Islet precursor cell (in vitro differentiated cells): ENCODE measurements at regions not wholly inside any gene's neighbourhood (a gene's known extent, or its start where the extent isn't known, plus 50 kb on each side); places are given as distances from the start of the nearest gene placed in this dataset.
"Not testable (repeated sequence)": the region's sequence is repeated elsewhere in the genome, so short reads cannot be mapped to it uniquely, and the experiment has no call there.

Experiments
- DNase-seq: peaks from one replicate; pipeline ENCODE4 v3.0.0-alpha.2; 2018

DNA sequence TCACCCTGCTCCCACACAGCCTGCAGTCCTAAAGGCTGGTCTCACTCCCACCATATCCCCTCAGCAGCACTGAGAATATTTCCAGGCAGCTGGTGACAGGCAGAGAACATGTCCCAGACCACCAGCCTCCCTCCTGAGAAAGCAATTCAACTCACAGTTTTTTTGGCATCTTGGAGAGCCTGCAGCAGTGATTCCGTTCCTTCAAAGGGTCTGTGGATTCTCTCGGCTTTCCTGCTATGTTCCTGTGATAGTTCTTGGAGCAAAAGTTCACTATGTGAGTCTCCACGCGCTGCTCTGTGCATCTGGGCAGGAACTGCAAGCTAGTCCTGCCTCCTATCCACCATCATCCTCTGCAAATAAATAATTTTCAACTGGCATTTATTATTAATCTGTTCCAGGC, 448.3 kb upstream of the HSF2 start:
- DNase-seq = peak; percentile 66

DNA sequence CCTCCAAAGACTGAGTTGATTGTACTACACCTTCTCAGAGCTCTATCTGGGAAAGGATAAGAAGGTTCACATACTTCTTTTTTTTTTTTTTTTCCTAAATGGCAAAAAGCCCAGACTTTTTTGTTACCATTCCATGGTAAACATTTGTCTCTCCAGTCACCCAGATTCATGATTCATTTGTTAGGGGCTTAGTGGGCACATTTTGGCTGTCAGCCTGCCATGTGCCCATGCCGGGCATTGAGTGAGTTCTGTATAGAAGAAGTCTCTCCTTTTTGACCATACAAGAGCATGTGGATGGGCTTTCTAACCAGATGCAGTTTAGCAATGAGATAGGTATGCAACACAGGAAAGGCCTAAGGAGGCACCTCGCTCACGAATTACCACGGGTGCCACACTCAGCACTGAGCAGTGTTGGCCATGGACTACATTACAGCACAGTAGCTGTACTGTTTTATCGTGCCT, 447.5 kb upstream of the HSF2 start:
- DNase-seq = peak; percentile 64

DNA sequence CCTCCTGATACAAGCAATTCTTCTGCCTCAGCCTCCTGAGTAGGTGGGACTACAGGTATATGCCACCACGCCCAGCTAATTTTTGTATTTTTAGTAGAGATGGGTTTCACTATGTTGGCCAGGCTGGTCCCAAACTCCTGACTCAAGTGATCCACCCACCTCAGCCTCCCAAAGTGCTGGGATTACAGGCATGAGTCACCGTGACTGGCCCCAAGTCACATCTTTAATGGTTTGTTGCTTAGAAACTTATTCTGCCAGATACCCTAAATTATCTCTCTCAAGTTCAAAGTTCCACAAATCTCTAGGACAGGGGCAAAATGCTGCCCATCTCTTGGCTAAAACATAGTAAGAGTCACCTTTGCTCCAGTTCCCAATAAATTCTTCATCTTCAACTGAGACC, 444.1 kb upstream of the HSF2 start:
- not testable (repeated sequence) for DNase-seq

DNA sequence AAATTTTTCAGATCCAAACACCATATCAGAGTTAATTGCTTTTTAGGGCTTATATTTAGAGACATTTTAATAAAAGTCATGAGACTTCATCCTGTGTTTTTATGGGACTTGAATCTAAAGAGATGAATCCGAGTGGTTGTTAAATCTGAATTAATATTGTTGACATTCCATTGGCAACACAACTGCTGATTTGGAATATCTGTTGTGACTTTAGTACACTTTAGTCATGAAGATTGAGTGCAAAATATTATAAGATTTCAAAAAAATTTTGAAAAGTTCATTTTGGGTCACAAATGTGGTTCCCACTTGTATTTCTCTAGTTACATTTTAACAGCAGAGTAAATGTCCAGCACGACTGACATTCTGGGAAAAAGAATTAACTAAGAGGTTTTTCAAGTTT, 442.7 kb upstream of the HSF2 start:
- no peak for DNase-seq

DNA sequence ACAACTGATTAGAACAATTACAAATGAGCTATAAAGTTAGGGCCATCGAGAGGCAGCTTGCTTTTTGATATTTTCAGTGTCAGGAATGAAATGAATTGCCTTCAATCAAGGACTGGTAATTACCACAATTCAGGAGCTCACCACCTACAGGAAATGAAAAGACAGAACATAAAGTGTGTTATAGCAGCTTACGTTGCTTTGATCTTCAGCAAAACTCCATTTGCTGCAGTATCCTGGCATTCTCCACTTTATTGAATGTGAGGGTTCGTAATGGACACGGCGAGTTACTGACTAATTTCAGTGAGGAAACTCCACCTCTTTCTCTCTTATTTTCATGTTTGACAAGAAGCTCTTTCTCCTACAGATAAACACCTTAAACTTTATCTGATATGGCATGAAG, 440.0 kb upstream of the HSF2 start:
- DNase-seq = no peak

DNA sequence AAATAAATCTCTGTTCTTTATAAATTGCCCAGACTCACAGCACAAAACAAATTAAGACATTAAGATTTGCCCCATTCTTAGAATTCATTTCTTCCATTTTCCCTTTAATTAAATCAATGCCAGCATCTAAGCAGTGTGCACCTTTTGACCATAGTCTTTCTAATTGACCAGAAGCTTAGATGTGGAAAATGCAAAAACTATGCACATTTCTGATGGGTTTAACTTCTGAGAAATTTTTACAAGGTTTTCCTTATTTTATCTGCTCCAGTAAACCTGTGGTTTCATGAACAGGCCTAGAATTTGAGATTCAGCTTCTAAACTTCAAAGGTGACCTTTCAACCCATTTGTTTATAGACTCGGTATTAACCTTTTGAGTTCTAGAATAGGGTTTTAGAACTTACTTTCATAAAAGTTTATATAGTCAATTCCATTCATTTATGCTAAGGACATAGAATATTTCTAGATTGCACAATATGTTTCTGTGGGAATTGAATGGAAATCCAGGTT, 437.8 kb upstream of the HSF2 start:
- DNase-seq = no peak

DNA sequence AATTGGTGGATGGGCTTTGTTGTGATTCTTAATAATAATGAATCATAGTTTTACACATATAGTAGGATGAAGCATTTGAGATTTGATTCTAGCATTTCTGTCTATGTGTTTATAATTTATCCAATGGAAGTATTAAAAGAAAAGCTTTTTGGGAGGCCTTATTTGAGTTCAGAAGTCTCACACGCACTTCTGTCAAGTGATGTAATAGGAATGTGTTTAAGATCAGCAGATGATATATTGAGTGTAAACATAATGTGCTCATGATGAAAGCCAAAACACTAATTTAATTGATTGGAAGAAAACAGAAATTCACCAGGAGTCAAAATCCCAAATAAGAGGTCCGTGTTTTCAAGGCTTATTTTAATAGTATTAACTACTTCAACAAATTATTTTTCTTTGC, 435.6 kb upstream of the HSF2 start:
- no peak for DNase-seq

DNA sequence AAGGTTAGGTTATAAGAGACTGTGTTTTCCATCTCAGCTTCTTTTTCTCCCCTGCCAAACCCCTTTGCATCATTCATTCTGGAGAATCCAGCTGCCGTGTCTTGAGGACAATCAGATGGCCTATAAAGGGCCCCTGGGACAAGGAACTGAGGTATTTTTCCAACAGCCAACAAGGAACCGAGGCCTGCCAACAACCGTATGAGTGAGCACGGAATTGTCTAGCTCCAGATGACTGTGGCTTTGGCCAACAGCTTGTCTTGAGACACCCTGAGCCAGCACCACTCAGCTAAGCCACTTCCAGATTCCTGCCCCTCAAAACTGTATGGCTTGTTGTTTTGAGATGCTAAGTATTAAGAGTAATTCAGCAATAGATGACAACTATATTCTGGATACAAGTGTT, 433.7 kb upstream of the HSF2 start:
- DNase-seq = no peak

DNA sequence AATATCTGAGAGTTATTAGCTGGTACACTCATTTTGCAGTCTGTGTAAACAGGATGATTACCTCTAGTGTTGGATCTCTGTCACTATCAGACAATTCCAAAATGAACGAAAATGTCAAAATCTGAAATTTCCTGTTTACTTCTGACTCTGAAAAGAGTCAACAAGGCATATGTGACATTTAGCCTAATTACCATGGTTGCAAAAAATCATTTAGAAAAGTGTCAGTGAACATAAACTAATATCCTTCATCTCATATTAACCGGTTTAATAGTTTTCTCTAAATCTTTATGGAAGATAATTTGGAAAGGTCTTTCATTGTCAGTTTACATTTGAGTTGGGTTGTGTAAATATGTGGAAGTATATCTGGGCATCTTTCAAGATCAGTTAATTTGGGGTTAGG, 431.8 kb upstream of the HSF2 start:
- DNase-seq = no peak

DNA sequence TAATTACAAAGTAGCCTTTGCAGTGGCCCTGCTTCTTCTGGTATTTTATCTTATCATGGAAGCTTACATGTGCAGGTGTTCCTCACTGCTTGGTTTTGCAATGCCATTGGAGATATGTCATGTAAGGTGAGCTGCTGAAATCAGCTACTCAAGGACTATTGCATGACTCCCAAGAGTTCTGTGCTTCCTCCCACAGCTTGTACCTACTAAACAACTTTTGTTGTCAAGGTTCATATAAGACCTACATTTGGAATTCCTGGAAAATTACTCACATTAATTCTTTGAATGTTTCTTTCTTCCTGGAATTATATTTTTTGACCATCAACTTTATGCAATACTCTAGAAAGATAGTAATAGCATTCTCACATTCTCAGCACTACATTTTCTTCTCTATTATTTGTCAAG, 427.5 kb upstream of the HSF2 start:
- DNase-seq = no peak

DNA sequence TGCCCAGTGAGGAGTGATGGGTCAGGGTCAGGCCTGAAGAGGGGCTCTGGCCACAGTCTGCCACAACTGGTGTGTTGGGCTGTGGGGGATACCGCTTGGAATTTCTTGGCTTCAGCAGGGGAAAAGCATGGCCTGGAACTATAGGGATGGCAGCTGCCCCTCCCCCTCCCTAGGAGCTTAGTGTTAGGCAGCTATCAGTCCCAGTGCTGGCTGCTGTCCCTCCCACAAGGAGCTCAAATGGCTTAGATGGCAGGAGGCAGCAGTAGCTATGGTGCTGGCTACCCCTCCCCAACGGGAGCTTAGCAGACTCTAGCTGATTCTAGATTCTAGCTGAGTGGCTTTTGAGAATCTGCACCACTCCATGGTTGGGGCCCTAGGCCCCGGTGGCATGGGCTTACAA, 414.5 kb upstream of the HSF2 start:
- DNase-seq = no peak

DNA sequence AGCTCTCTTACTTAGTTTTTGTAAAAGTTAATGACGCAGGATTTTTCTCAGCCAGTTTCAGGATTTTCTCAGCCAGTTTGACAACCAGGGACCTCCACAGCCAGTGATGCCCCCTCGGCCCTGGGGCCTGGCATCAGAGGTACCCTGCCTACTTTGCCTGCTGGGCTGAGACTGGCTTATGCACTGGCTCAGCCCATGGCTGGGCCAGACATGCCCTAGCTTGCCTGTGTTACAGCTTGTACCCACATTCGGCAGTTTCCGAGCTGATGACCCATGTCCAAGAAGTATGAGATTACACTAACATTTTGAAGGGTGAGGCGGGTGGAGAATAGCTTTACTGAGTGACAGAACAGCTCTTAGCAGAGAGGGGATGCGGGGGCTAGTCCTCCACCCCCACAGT, 406.1 kb upstream of the HSF2 start:
- no peak for DNase-seq

DNA sequence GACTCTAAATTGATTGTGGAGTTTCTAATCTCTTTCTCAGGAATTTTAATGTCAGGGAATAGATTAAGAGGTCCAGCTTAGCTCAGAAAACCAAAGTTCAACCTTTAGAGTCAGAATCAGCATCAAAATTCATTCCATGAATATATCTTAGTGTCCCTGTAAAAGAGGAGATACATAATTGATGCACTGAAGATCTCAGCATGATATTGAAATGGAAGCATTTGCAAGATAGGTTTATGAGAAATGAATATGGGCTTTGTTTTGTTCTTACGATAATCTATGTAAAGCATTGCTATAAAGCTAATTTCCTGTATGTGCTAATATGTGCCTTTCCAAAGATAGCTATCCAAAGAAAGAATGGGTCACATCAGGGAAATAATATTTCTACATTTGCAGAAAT, 404.5 kb upstream of the HSF2 start:
- no peak for DNase-seq

DNA sequence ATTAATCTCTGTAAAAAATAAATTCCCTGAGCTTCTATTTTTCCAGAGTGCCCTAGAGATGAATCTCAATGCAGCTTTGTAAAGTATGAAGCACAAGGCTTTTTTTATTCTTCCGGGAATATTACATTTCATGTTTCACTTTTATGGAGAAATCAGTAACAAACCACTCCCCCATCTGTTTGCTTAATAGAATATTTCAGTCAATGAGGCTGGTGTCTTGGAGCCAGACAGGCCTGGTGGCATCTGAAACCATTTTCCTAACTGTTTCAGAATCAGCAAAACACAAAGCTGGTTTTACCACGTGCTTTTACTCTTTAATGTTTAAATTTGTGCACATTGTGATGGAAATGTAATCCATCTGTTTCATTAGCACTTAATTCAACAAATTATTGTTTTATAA, 400.8 kb upstream of the HSF2 start:
- no peak for DNase-seq

DNA sequence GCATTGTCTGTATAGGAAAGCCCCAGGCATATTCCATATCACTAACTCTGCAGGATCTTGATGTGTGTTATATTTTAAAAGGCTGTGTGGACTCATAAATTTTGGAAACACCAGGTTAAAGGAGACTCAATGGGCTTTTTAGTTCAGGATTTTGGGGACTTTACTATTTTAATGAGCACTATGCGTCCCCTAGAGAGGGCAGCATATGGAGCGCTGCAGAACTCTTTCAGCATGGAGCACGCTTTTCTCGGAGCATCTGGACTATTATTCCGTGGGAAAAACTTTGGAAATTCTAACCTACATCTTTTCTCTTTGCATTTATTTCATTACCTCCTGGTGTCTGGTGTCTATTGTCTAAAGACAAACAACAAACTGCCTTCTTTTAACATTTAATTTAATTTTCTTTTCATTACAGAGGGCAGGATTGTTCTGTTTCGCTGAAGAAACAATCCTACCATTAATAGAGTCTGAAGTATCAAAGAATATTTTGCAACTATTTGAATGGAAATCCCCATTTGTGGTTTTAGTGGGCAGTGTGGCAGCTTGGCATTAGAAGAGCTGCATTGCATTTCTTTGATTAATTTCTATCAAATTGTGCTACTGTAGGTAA, 399.9 kb upstream of the HSF2 start:
- DNase-seq = no peak

DNA sequence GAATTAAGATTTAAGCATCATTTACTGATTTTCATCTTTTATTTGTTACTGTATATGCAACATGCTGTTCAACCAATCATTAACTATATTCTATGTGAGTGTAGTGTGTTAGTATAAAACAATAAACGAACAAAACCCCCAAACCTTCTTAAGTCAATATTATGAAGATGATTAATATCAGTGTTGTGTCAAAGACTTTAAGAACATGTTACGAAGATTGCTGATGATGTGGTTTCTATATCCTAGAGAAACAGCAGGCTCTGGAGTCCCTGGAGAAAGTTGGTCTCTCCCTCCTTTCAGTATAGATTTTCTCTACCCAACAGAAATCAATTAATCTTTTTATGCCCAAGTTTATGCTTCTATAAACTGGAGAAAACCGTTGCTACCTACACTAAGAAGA, 393.8 kb upstream of the HSF2 start:
- no peak for DNase-seq

DNA sequence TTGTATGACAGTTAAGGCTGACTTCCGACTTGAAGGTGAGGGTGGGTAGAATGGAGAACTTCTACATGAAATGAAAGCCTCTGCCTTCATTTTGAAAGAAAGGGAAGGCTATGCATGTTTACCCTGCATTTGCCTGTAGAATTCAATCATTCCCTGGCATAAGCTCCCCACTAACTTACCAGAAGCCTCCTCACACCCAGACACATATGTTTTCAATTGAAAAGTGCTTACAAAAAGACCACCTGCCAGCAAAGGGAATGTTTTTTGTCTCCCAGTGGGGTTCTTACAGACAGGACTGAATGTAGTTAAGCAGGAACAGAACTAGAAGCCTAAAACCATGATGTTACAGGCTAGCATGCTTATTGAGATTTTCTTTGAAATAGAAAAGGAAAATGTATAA, 392.1 kb upstream of the HSF2 start:
- no peak for DNase-seq

DNA sequence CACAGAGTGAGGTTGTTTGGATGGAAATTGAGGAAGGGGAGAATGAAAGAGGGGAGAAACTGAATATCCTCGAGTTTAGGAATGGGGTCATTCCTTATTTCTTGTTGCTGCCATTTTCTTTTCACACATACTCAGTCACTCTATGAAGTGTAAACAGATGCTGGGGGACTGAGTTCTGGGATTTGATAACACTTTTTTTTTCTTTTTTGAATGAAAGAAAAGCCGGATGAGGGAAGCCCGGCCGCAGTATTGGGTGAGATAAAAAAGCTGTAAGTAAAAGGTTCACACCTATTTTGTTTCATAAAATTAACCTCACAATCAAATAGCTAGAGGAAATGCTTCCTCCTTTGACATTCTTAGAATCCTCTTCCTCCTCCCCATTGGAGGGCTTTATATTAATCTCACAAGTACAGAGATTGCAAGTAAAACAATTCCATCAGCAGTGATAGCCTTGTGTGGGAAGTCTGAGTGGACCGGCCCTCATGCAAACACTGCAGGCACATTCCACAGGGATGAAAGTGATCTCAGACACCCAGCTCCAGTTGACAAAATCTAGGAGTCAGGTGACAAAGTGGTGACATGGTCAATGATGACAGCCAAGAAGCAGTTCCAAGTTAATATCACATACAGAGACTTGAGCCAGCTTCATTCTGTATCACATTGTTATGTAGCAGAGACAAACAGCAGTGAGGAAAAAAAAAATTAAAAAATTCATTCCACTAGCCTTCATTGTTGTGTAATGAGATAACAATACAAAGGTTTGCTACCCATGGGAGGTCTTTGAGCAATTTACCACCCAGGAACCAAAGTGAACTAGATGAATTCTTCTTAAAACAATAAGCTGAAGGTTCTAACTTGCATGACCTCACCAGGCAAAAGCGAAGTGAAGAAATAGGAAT, 391.1 kb upstream of the HSF2 start:
- no peak for DNase-seq

DNA sequence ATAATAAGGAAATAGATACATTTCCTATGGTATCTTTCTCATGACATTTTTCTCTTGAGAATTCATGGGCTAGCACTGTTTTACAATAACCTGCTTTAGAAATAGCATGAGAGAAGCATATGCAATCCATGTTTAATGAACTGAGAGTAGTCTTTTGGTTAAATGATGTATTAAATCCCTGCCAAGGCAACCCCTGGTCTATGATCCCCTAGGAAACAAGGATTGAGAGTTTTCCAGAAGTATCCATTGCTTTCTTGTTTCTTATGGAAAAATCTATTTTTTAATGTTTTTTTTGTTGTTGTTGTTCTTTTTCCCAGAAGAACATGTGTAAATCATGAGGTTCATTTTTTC, 390.5 kb upstream of the HSF2 start:
- no peak for DNase-seq

DNA sequence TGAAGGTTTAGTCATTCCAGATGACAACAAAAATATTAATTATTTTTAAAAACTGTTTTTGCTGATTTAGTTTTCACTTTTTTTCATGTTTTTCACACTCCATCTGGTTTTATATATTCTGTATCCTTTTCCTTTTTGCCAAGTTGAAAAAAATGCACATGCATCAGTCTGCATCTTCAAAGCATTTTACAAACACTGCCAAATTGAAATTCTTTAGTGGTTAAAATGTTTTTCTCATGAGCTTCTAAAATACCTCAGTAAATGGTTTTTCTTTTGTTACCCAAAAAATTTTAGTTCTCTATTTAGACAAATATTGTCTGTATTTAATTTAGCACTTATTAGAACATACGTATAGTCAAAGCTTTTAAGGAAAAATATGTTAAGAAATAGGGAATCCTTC, 386.9 kb upstream of the HSF2 start:
- no peak for DNase-seq

DNA sequence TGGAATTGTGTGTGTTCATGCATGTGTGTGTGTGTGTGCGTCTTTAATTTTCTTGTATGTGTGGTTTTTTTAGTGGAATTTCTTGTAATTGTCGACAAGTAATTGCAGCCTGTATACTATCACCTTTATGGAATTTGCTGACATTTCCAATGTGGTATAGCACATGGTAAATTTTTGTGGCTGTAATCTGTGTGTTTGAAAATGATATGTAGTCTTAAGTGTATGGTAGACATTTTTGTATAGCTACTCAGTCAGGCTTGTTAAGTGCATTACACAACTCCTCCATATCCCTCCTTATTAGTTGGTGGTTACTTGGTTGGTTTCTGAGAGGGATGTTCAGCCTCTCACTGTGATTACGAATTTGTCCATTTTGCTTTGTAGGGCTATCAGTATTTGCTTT, 384.5 kb upstream of the HSF2 start:
- no peak for DNase-seq

DNA sequence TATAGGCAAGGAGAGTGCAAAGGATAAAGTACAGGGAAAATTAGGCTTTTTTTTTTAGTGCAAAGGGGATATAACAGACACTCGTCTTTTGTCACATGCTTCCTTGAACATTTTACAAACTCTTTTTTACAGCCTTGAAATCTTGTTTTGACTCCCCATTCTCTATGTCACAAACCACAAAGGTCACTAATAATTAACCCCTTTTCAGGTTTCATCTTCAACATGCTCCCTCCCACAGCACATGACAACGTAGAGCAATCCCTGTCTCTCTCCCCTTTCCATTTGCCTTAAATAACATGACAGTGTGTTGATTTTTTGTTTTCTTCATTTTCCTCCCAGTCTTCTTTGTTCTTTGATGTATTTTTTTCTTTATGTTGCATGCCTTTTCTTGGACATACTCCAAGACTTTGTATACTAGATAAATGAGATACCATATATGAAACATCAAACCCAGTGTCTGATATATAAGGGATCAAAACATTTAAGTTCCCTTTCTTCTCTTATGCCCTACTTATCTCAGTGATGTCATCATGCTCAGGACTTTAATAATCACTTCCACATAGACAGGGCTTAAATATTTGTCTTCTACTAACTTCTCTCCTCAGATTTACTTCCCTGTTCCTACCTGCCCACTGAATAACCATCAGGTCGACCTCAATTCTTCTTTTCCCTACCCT, 378.7 kb upstream of the HSF2 start:
- no peak for DNase-seq

DNA sequence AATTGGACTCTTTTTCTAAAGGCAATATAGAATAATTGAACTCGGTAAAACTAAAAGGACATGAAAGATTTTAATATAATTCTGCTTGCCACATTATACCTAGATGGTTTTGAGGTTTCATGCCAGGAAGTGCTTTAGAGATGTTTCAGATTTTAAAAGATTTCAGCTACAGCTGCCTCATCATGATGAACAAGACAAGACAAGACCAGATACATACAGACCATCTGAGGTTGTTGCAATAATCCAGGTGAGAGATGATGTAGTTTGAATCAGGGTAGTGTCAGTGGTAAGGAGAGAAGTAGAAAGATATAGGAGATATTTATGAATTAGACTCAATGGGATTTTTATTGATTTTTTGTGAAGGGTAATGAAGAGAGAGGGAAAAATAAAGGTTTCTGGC, 374.3 kb upstream of the HSF2 start:
- no peak for DNase-seq
